ENCODE measurements at regions not wholly inside any gene's neighbourhood (a gene's known extent, or its start where the extent isn't known, plus 50 kb on each side); places are given as distances from the start of the nearest gene placed in this dataset.

DNA sequence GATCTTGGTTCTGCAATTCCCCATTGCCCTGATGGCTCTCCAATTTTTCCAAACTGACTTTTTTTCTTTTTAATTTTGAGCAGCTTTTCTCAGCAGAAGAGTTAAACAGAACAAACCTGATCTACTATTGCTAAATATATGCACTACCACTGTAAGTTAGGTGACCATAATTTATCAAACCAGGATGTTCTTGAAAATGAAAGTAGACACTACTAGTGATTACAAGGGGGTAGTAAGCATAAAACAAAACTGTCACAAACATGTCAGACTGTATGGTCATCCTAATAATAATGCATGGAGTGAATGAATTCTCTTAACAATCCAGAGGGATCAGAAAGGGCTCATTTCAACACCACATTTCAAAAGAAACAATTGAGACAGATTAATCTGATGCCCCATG, 183.0 kb upstream of the FOXN3 start:
- no peak for DNase-seq

DNA sequence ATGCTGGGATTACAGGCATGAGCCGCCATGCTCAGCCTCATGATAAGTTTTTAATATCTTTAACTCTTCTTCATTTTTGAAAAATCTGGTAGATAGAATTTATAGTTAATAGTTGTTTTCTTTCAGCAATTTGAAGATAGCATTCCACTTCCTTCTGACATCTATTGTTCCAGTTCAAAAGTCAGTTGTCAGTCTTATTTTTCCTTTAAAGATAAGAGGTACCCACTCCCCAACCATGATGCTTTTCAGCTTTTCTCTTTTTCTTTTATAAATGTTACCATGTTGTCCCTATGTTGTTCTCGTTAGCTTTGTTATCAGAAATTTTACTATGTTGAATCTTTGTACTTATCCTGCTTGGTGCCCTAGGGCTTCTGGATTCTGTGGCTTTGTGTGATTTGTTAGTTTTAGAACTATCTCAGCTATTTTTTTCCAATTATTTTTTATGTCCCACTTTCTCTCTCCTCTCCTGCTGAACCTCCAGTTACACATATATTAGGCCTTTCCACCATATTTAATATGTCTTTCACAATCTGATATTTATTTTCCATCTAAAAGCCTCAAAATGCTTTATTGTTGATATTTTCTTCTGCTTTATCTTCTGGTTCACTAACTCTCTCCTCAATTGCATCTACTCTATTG, 181.6 kb upstream of the FOXN3 start:
- no peak for DNase-seq

DNA sequence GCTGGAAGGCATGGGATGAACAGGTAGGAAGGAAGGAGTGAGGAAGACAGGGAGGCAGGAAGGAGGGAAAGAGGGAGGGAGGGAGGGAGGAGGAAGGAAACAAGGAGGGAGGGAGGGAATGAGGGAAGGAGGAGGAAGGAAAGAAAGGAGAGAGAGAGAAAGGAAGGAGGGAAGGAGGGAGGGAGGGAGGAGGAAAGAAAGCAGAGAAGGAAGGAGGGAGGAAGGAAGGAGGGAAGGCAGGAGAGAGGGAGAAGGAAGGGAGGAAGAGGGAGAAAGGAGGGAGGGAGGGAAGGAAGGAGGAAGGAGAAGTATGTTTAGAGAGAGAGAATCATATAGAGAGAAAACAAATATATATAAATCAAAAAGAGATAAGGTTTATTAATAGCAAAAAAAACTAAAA, 175.9 kb upstream of the FOXN3 start:
- DNase-seq: no peak

DNA sequence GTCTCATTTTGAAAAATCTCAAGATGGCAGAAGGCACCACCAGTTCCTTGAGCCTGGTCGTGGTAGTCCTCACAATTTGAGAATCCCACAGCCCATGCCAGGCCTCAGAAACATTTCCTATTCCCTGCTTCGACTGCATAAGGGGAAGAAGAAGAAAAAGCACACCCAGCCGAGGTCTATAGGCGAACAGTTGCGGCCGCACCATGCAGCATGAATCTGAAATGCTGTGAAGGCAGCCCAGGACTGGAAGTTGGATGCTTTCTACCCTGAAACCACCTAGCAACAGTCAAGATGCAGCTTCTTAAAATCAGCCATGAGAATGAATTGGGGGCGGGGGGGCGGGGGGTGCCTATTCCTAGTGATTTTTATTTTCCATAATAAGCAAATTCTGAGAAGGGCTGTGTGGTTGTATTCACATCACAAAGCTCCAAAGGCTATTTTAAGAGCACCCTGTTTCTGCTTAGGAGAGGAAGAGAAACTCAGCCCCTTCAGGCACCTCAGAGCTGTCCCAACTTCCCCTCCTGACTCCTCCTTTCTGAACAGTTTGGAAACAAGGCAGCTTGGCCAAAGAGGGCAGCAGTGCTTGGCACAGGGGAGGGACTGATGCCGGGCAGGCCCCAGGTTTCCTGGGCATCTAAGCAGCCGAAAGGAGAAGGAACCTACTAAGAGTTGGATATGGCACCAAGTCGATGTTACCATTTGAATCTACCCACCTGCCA, 172.5 kb upstream of the FOXN3 start:
- no peak for DNase-seq

DNA sequence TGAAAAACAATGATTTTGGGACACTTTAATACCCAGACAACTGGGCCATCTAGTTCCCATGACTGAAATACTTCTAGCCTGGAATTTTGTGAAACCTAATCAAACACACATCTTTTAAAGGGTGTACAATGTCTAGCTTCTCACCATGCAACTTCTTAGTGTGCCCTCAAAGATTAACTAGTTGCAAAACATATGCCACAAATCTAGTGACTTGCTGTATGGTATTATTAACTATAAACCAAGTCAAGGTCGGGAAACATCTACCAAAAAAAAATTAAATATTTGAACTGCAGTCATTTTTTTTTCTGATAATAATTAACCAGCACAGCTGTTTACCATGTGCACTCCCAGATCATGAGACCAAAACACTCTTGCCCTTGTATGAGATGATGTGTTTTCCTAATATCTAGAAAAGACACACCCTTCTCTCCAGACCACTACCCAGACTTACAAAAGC, 171.8 kb upstream of the FOXN3 start:
- no peak for DNase-seq

GRCh38 chr14:89588016-89588415, 171.0 kb upstream of the FOXN3 start:
- DNase-seq: no peak

GRCh38 chr14:89587136-89587420, 170.0 kb upstream of the FOXN3 start:
- DNase-seq: no peak

DNA sequence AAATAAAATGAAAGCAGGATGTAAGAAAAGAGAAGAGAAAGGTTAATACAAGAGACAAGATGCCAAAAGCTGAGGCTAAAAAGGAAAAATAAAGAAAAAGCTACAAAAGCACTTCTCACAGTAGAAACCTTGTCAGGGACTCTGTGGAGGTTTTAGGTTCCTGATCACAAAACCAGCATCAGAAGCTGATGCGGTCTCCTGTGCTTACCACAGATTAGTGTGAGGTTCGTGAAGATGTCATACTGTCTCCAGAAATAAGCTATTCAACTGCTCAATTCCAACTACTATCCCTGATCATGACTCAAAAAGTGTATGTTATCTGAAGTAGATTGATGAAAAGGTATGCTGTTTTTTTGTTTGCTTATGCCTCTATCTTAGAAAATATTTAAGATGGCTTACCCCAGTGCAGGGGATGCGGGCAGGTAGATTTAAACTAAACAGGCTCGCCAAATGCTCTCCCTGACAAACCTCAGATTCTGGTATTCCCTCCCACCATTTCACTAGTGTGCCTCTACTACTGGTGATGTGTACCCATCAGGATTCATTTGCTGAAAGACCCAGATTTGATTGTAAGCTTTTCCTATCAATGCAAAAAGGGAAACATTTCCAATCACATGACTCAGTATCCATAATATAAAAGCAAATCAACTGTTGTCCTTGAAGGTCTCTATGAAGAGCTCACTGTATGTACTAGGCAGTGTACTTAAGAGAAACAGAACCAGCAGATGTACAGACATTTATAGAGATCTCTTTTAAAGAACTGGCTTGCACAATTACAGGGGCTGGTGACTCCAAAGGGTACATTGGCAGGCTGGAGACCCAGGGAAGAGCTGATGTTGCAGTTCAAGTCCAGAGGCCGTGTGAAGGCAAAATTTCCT, 169.5 kb upstream of the FOXN3 start:
- DNase-seq: no peak

DNA sequence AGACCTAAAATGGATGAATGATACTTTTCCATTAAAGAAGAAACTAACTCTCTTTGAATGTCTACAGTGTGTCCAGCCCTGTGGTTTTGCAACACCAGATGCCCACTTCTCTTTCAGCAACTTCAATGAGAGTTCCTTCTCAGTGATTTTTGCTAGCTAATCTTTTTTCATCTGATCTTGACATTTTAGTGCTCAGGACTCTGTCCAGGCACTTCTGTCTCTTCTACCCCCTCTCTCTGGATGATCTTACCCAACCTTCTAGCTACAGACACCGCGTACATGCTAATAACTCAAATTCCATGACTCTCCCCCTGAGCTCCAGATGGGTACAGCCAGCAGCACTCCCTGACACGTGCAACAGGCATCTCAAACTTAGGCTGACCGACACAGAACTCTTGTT, 161.1 kb upstream of the FOXN3 start:
- no peak for DNase-seq

DNA sequence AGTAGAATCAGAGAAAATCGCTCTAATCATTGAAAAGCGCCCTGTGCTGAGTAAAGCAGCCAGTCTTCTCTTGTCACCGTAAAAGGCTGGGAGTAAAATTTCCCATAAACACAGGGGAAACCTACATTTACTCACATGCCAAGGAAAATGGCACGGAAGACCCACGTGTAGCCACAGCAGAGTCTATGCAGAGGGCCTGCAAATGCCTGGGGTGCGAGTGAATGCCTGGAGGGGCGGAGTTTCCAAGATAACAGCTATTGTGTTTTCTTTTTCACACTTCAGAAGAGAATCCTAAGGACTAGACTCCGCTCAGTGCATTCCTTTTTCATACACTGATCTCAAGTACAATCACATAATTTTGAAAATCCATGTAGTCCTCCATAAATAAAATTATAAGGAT, 159.9 kb upstream of the FOXN3 start:
- DNase-seq: no peak

- no peak for DNase-seq
These were observed 159.3 kb upstream of the FOXN3 start for GRCh38 chr14:89576145-89576927.

DNA sequence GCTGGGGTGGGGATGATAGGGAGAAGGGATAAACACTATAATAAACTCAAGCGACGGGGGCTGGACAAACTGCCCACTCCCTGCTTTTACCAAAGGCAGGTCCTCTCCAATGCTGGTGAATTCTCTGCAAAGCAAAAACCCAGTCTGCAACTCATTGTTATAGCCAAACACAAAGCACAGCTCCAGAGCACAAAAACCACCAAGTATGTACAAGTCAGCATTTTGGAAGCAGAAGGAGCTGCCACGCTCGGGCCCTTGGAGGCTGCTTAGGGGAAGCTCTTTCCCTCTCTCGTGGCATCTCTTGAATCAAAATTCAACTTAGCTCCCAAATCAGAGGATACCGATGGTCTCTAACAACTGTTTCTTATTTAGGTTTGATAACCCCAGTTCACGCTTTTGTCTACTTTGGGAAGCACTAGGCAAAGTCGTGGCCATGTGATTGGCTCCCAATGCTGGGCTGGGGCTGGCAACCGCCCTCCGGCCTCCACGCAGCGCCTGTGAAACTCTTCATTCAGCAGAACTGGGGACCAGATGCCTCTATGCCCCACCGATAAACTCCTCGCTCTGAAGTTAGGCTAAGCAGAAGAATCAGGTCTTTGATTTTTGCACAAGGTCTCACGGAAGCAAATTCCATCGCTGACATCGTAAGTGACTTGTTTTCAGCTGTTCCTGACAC, 158.5 kb upstream of the FOXN3 start:
- no peak for DNase-seq

GRCh38 chr14:89574420-89574819, 157.4 kb upstream of the FOXN3 start:
- DNase-seq: no peak

DNA sequence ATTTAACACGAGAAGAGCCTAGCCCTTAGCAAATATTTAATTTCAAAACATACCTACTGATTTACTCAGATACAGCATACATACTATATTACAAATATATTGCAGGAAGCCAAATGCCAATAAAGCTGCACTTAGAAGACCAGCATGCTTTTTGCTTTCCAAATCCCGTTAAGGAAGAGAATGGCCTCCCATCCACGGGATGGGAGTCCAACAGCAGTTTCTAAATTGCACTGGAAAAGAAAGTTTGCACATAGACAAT, 156.3 kb upstream of the FOXN3 start:
- no peak for DNase-seq

GRCh38 chr14:89572596-89573398, 155.8 kb upstream of the FOXN3 start:
- DNase-seq: no peak

GRCh38 chr14:89571491-89571890, 154.5 kb upstream of the FOXN3 start:
- no peak for DNase-seq

DNA sequence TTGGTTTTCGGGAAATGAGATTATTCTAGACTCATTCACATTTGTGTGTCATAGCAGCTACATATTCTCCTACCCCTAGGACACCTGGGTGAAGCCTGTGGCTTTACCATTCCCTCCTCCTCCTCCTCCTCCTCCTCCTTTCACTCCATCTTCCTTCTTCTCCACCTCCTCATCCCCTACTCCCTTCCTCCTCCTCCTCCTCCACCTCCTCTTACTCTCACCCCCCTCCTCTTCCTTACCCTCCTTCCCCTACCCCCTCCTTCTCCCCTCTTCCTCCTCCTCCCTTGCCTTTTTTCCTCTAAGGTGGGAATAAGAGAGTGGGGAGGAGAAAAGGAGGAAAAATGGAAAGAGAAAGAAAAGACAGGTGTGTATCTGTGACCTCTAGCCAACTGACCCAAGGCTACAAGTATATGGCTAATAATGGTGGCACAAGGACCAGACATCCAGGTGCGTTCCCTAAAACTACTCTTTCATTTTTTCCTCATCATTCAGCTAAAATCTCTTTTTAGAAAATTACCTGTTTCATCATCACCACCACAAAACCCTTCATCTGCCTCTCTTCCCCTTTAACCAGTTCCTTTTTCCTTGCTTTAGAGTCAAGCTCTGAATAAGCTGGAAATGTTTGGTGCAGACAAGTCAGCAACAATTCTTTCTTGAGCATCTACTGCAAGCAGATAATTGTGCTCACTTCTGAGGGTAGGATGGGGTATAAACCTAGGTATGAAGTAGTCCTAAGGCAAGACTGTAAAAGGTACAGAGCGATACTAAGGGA, 149.8 kb upstream of the FOXN3 start:
- no peak for DNase-seq

DNA sequence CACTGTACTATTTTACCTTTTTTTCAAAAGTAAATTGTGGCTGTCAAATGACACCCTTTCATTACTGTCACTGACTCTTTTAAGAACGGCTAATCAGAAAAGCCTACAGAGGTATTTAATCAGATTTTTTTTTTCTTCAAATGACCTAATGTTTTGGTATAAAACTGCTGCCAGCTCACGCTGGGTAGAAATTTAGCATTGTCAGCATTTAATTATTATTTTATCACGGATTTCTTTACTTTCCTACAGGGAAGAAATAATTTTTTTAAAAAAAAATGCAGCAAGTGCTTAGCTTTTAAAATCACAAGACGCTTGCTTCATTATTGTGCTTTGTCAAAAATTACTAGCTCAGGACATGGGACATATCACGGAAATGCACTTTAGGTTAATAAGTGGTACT, 149.1 kb upstream of the FOXN3 start:
- DNase-seq: no peak

DNA sequence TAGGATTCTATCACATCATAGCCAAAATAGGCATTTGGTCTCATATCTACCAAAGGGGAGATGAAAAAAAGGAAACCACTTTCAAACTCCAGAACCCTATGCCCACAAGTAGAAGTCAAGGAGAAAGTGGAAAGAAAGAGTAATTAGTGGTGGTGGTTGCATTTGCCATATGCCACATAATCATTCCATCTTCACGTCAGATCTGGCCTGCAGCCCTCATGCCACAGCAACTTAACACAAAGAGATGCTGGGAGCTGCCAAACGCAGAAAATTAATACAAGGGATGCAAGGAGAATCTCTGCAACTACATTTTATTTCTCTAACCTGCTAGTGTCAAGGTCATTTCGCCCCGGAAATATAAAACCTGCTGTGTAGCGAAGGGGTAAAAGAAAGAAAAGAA, 148.6 kb upstream of the FOXN3 start:
- no peak for DNase-seq

- no peak for DNase-seq
These were observed 148.0 kb upstream of the FOXN3 start for GRCh38 chr14:89564989-89565388.

DNA sequence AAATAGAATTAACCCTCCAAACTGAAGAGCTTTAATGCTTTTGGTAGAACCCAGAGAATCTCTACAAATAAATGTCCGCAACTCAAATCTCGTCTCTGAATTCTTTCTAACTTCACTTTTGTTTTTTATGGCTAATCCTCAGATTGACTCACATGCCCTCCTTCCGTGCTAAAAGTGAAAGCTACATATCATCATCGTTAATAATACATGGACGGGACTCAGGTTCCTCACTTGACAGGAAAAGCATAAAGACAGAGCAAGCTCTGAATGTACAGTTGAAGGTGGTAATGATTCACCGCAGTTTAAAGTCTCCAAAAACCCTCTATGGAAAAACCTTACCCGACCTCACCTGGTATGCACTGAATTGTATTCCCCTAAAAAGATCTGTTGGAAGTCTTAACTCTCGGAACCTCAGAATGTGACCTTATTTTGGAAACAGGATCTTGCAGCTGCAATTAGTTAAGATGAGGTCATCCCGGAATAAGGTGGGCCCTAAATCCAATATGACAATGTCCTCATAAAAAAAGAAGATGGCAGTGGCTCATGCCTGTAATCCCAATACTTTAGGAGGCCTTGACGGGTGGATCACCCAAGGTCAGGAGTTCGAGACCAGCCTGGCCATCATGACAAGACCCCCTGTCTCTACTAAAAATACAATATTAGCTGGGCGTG, 147.4 kb upstream of the FOXN3 start:
- DNase-seq: no peak
